ENCODE measurements at regions not wholly inside any gene's neighbourhood (a gene's known extent, or its start where the extent isn't known, plus 50 kb on each side); places are given as distances from the start of the nearest gene placed in this dataset.

- Histone ChIP-seq H3K36me3 (ENCODE audit: insufficient read depth, insufficient read length, low read length) (no peaks in the 10 kb centered on the region), H3K4me1 (ENCODE audit: insufficient read depth, insufficient read length) (no peaks in the 10 kb centered on the region), H3K4me3 (ENCODE audit: insufficient read length, low read depth) (no peak overlapping the region), H3K9ac (ENCODE audit: insufficient read length, low read depth) (no peak overlapping the region), H3K9me3 (ENCODE audit: insufficient read depth, low read length) (no peaks in the 10 kb centered on the region), H3K27me3 (ENCODE audit: insufficient read depth, insufficient read length) (no peaks in the 10 kb centered on the region)
- TF ChIP-seq SUZ12 (IDR thresholded peaks at IDR 0.05; ENCODE audit: extremely low read depth, insufficient read depth, insufficient read length) (no peak), ZNF274 (IDR thresholded peaks at IDR 0.05; ENCODE audit: low read depth, low read length) (no peak), YY1 (IDR thresholded peaks at IDR 0.05; ENCODE audit: insufficient read depth, insufficient read length) (no peak)
- no peak for DNase-seq (ENCODE audit: low read depth, low spot score)
These were observed 79.3 kb upstream of the NEBL start for GRCh38 chr10:20976390-20976789.

- H3K27me3 ChIP-seq (ENCODE audit: insufficient read depth, insufficient read length) = no peaks in the 10 kb centered on the region
- H3K36me3 ChIP-seq (ENCODE audit: insufficient read depth, insufficient read length, low read length) = no peaks in the 10 kb centered on the region
- H3K9me3 ChIP-seq (ENCODE audit: insufficient read depth, low read length) = no peaks in the 10 kb centered on the region
- DNase-seq (ENCODE audit: low read depth, low spot score) = no peak
- no peaks in the 10 kb centered on the region for H3K4me1 ChIP-seq (ENCODE audit: insufficient read depth, insufficient read length)
- no peak overlapping the region for H3K9ac ChIP-seq (ENCODE audit: insufficient read length, low read depth)
- TF ChIP-seq YY1 (IDR thresholded peaks at IDR 0.05; ENCODE audit: insufficient read depth, insufficient read length) (no peak), ZNF274 (IDR thresholded peaks at IDR 0.05; ENCODE audit: low read depth, low read length) (no peak), SUZ12 (IDR thresholded peaks at IDR 0.05; ENCODE audit: extremely low read depth, insufficient read depth, insufficient read length) (no peak)
- H3K4me3 ChIP-seq (ENCODE audit: insufficient read length, low read depth) = no peak overlapping the region
These were observed 78.1 kb upstream of the NEBL start for GRCh38 chr10:20975236-20975635.

GRCh38 chr10:20972925-20973324 is 75.8 kb upstream of the NEBL start:
- no peak overlapping the region for H3K9ac ChIP-seq (ENCODE audit: insufficient read length, low read depth)
- no peaks in the 10 kb centered on the region for H3K36me3 ChIP-seq (ENCODE audit: insufficient read depth, insufficient read length, low read length)
- DNase-seq (ENCODE audit: low read depth, low spot score) = no peak
- H3K4me3 ChIP-seq (ENCODE audit: insufficient read length, low read depth) = no peak overlapping the region
- no peaks in the 10 kb centered on the region for H3K4me1 ChIP-seq (ENCODE audit: insufficient read depth, insufficient read length)
- TF ChIP-seq YY1 (IDR thresholded peaks at IDR 0.05; ENCODE audit: insufficient read depth, insufficient read length) (no peak), SUZ12 (IDR thresholded peaks at IDR 0.05; ENCODE audit: extremely low read depth, insufficient read depth, insufficient read length) (no peak), ZNF274 (IDR thresholded peaks at IDR 0.05; ENCODE audit: low read depth, low read length) (no peak)
- no peaks in the 10 kb centered on the region for H3K27me3 ChIP-seq (ENCODE audit: insufficient read depth, insufficient read length)
- H3K9me3 ChIP-seq (ENCODE audit: insufficient read depth, low read length) = no peaks in the 10 kb centered on the region

- Histone ChIP-seq H3K9ac (ENCODE audit: insufficient read length, low read depth) (no peak overlapping the region), H3K9me3 (ENCODE audit: insufficient read depth, low read length) (no peaks in the 10 kb centered on the region), H3K4me1 (ENCODE audit: insufficient read depth, insufficient read length) (no peaks in the 10 kb centered on the region)
These were observed 74.8 kb upstream of the NEBL start for GRCh38 chr10:20971901-20972300.

GRCh38 chr10:20970708-20971107 is 73.6 kb upstream of the NEBL start:
- no peaks in the 10 kb centered on the region for H3K9me3 ChIP-seq (ENCODE audit: insufficient read depth, low read length)
- no peak overlapping the region for H3K9ac ChIP-seq (ENCODE audit: insufficient read length, low read depth)
- H3K27me3 ChIP-seq (ENCODE audit: insufficient read depth, insufficient read length) = no peaks in the 10 kb centered on the region
- TF ChIP-seq ZNF274 (IDR thresholded peaks at IDR 0.05; ENCODE audit: low read depth, low read length) = no peak
- TF ChIP-seq YY1 (IDR thresholded peaks at IDR 0.05; ENCODE audit: insufficient read depth, insufficient read length) = no peak
- no peak for TF ChIP-seq SUZ12 (IDR thresholded peaks at IDR 0.05; ENCODE audit: extremely low read depth, insufficient read depth, insufficient read length)
- no peak overlapping the region for H3K4me3 ChIP-seq (ENCODE audit: insufficient read length, low read depth)
- DNase-seq (ENCODE audit: low read depth, low spot score) = no peak
- H3K4me1 ChIP-seq (ENCODE audit: insufficient read depth, insufficient read length) = no peaks in the 10 kb centered on the region
- H3K36me3 ChIP-seq (ENCODE audit: insufficient read depth, insufficient read length, low read length) = no peaks in the 10 kb centered on the region

More at GRCh38 chr10:20971901-20972300, 74.8 kb upstream of the NEBL start:
- TF ChIP-seq ZNF274 (IDR thresholded peaks at IDR 0.05; ENCODE audit: low read depth, low read length) (no peak), SUZ12 (IDR thresholded peaks at IDR 0.05; ENCODE audit: extremely low read depth, insufficient read depth, insufficient read length) (no peak), YY1 (IDR thresholded peaks at IDR 0.05; ENCODE audit: insufficient read depth, insufficient read length) (no peak)
- no peak overlapping the region for H3K4me3 ChIP-seq (ENCODE audit: insufficient read length, low read depth)
- DNase-seq (ENCODE audit: low read depth, low spot score) = no peak
- no peaks in the 10 kb centered on the region for H3K36me3 ChIP-seq (ENCODE audit: insufficient read depth, insufficient read length, low read length)
- no peaks in the 10 kb centered on the region for H3K27me3 ChIP-seq (ENCODE audit: insufficient read depth, insufficient read length)

GRCh38 chr10:20970044-20970443 is 72.9 kb upstream of the NEBL start:
- no peak overlapping the region for H3K9ac ChIP-seq (ENCODE audit: insufficient read length, low read depth)
- H3K9me3 ChIP-seq (ENCODE audit: insufficient read depth, low read length) = no peaks in the 10 kb centered on the region; the same call in 1 of the 2 replicates
- DNase-seq (ENCODE audit: low read depth, low spot score) = no peak
- no peaks in the 10 kb centered on the region for H3K36me3 ChIP-seq (ENCODE audit: insufficient read depth, insufficient read length, low read length)
- no peaks in the 10 kb centered on the region for H3K4me1 ChIP-seq (ENCODE audit: insufficient read depth, insufficient read length)
- no peaks in the 10 kb centered on the region for H3K27me3 ChIP-seq (ENCODE audit: insufficient read depth, insufficient read length)
- TF ChIP-seq ZNF274 (IDR thresholded peaks at IDR 0.05; ENCODE audit: low read depth, low read length) (no peak), SUZ12 (IDR thresholded peaks at IDR 0.05; ENCODE audit: extremely low read depth, insufficient read depth, insufficient read length) (no peak), YY1 (IDR thresholded peaks at IDR 0.05; ENCODE audit: insufficient read depth, insufficient read length) (no peak)
- no peak overlapping the region for H3K4me3 ChIP-seq (ENCODE audit: insufficient read length, low read depth)

- no peaks in the 10 kb centered on the region; the same call in 1 of the 2 replicates for H3K9me3 ChIP-seq (ENCODE audit: insufficient read depth, low read length)
- no peaks in the 10 kb centered on the region for H3K36me3 ChIP-seq (ENCODE audit: insufficient read depth, insufficient read length, low read length)
- no peak for TF ChIP-seq SUZ12 (IDR thresholded peaks at IDR 0.05; ENCODE audit: extremely low read depth, insufficient read depth, insufficient read length)
- TF ChIP-seq YY1 (IDR thresholded peaks at IDR 0.05; ENCODE audit: insufficient read depth, insufficient read length) = no peak
- no peak for TF ChIP-seq ZNF274 (IDR thresholded peaks at IDR 0.05; ENCODE audit: low read depth, low read length)
- H3K9ac ChIP-seq (ENCODE audit: insufficient read length, low read depth) = no peak overlapping the region
- H3K4me1 ChIP-seq (ENCODE audit: insufficient read depth, insufficient read length) = no peaks in the 10 kb centered on the region
- no peaks in the 10 kb centered on the region for H3K27me3 ChIP-seq (ENCODE audit: insufficient read depth, insufficient read length)
- DNase-seq (ENCODE audit: low read depth, low spot score) = no peak
- no peak overlapping the region for H3K4me3 ChIP-seq (ENCODE audit: insufficient read length, low read depth)
These were observed 69.3 kb upstream of the NEBL start for GRCh38 chr10:20966426-20966825.

Measured in NT2/D1 (cell line).